ENCODE measurements at regions not wholly inside any gene's neighbourhood (a gene's known extent, or its start where the extent isn't known, plus 50 kb on each side); places are given as distances from the start of the nearest gene placed in this dataset.

DNA sequence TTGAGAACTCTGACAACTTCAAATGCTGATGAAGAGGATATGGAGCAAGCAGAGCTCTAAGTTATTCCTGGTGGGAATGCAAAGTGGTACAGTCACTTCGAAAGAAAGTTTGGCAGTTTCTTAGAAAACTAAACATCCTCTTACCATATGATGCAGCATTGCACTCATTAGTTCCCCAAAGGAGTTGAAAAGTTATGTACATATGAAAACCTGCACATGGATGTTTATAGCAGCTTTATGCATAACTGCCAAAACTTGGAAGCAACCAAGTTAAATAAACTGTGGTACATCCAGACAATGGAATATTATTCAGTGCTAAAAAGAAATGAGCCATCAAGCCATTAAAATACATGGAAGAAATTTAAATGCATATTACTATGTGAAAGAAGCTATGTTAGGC is 779.3 kb upstream of the COBL start:
- TF ChIP-seq, protein P1, sequence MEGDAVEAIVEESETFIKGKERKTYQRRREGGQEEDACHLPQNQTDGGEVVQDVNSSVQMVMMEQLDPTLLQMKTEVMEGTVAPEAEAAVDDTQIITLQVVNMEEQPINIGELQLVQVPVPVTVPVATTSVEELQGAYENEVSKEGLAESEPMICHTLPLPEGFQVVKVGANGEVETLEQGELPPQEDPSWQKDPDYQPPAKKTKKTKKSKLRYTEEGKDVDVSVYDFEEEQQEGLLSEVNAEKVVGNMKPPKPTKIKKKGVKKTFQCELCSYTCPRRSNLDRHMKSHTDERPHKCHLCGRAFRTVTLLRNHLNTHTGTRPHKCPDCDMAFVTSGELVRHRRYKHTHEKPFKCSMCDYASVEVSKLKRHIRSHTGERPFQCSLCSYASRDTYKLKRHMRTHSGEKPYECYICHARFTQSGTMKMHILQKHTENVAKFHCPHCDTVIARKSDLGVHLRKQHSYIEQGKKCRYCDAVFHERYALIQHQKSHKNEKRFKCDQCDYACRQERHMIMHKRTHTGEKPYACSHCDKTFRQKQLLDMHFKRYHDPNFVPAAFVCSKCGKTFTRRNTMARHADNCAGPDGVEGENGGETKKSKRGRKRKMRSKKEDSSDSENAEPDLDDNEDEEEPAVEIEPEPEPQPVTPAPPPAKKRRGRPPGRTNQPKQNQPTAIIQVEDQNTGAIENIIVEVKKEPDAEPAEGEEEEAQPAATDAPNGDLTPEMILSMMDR (IDR thresholded peaks at IDR 0.05): no peak
- TF ChIP-seq POLR2A (IDR thresholded peaks at IDR 0.05): no peak
